Peyer's patch (tissue), 4 donors: ENCODE measurements at regions not wholly inside any gene's neighbourhood (a gene's known extent, or its start where the extent isn't known, plus 50 kb on each side); places are given as distances from the start of the nearest gene placed in this dataset.

ENCODE experiments used
- POLR2A ChIP-seq, 2 donors: fragments of 450-650 bp; IDR thresholded peaks; one replicate each; pipeline ENCODE4 v1.5.1; 2017; ENCODE audit warnings: antibody characterized with exemption in 2 of 2, mild to moderate bottlenecking in 2 of 2, moderate library complexity in 2 of 2
- TF ChIP-seq, protein P1 (sequence below), 6 experiments: fragments of 450-650 bp in 4 of 6; fragments of 200-600 bp in 2 of 6; sonication (generic) in 1 of 6; IDR thresholded peaks; one replicate each; pipeline ENCODE4 v1.5.1; 2017 to 2019; ENCODE audit warnings: antibody characterized with exemption in 6 of 6, mild to moderate bottlenecking in 3 of 6, moderate library complexity in 1 of 6

DNA sequence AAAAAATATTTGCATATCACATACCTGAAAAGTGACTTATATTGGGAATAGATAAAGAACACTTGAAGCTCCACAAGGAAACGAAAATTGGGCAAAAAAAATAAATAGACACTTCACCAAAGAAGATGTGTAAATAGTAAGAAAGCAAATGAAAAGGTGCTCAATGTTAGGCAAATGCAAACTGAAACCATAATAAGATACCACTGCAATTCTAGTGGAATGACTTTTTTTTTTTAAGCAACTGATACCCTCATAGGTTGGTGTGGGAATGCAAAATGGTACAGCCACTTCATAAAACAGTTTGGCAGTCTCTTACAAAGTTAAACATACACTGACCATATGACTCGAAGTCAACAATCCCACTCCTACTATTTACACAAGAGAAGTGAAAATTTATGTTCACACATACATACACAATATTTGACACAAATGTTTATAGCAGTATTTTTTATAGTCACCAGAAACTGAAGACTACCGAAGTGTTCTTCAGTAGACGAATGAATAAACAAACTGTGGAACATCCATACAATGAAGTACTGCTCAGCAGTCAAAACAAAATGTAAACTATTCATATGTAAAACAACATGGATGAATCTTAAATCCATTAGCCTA, 176.3 kb downstream of the ZMAT3 start:
- TF ChIP-seq POLR2A (IDR thresholded peaks at IDR 0.05), result no peak
- TF ChIP-seq, protein P1, sequence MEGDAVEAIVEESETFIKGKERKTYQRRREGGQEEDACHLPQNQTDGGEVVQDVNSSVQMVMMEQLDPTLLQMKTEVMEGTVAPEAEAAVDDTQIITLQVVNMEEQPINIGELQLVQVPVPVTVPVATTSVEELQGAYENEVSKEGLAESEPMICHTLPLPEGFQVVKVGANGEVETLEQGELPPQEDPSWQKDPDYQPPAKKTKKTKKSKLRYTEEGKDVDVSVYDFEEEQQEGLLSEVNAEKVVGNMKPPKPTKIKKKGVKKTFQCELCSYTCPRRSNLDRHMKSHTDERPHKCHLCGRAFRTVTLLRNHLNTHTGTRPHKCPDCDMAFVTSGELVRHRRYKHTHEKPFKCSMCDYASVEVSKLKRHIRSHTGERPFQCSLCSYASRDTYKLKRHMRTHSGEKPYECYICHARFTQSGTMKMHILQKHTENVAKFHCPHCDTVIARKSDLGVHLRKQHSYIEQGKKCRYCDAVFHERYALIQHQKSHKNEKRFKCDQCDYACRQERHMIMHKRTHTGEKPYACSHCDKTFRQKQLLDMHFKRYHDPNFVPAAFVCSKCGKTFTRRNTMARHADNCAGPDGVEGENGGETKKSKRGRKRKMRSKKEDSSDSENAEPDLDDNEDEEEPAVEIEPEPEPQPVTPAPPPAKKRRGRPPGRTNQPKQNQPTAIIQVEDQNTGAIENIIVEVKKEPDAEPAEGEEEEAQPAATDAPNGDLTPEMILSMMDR (IDR thresholded peaks at IDR 0.05), result no peak
